Upper lobe of left lung (tissue), 4 donors: ENCODE measurements at regions not wholly inside any gene's neighbourhood (a gene's known extent, or its start where the extent isn't known, plus 50 kb on each side); places are given as distances from the start of the nearest gene placed in this dataset.

Experiments used
- POLR2AphosphoS5 ChIP-seq, 2 donors: sonication (generic); formaldehyde crosslinking; IDR thresholded peaks; one replicate each; pipeline ENCODE4 v1.5.1; 2017; ENCODE audit warnings: antibody characterized with exemption in 2 of 2
- TF ChIP-seq, protein P1 (sequence below), 6 experiments: fragments of 450-650 bp in 4 of 6; fragments of 200-600 bp in 2 of 6; sonication (generic) in 2 of 6; IDR thresholded peaks; one replicate each; pipeline ENCODE4 v1.5.1; 2016 to 2019; ENCODE audit warnings: antibody characterized with exemption in 6 of 6

DNA sequence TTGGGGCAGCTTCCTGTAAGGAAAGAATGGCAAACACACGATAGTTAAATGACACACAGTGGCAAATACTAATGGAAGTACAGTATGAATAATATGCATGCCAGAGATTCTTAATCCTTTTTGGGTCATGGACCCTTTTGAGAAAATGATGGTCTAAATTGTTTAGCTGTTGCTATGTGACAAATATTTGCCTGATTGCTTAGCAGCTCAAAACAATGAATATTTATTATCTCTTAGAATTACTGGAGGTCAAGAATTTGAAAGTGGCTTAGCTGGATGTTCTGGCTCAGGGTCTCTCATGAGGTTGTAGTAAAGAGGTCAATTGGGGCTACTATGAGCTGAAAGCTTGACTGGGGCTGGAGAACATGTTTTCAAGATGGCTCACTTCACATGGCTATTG, 69.7 kb downstream of the FANCF start:
- TF ChIP-seq, protein P1, sequence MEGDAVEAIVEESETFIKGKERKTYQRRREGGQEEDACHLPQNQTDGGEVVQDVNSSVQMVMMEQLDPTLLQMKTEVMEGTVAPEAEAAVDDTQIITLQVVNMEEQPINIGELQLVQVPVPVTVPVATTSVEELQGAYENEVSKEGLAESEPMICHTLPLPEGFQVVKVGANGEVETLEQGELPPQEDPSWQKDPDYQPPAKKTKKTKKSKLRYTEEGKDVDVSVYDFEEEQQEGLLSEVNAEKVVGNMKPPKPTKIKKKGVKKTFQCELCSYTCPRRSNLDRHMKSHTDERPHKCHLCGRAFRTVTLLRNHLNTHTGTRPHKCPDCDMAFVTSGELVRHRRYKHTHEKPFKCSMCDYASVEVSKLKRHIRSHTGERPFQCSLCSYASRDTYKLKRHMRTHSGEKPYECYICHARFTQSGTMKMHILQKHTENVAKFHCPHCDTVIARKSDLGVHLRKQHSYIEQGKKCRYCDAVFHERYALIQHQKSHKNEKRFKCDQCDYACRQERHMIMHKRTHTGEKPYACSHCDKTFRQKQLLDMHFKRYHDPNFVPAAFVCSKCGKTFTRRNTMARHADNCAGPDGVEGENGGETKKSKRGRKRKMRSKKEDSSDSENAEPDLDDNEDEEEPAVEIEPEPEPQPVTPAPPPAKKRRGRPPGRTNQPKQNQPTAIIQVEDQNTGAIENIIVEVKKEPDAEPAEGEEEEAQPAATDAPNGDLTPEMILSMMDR (IDR thresholded peaks at IDR 0.05) = no peak
- TF ChIP-seq POLR2AphosphoS5 (IDR thresholded peaks at IDR 0.05) = no peak
